MM.1S (cell line): ENCODE measurements at regions not wholly inside any gene's neighbourhood (a gene's known extent, or its start where the extent isn't known, plus 50 kb on each side); places are given as distances from the start of the nearest gene placed in this dataset.

Experiments
- EZH2 ChIP-seq: fragments of 300-600 bp; sonication (generic); optimal IDR thresholded peaks from 2 replicates; pipeline ENCODE3; 2017; ENCODE audit warnings: low read depth, mild to moderate bottlenecking, antibody characterized with exemption, low read length, mixed read lengths
- EZH2phosphoT487 ChIP-seq: fragments of 300-600 bp; sonication (generic); IDR thresholded peaks from 2 replicates; pipeline ENCODE4 v1.6.1; 2018; ENCODE audit warnings: antibody characterized with exemption, low read length
- TF ChIP-seq, protein P1 (sequence below): fragments of 300-600 bp; sonication (generic); IDR thresholded peaks from 2 replicates; pipeline ENCODE4 v1.5.1; 2016; ENCODE audit warnings: antibody characterized with exemption, low read length, mixed read lengths

DNA sequence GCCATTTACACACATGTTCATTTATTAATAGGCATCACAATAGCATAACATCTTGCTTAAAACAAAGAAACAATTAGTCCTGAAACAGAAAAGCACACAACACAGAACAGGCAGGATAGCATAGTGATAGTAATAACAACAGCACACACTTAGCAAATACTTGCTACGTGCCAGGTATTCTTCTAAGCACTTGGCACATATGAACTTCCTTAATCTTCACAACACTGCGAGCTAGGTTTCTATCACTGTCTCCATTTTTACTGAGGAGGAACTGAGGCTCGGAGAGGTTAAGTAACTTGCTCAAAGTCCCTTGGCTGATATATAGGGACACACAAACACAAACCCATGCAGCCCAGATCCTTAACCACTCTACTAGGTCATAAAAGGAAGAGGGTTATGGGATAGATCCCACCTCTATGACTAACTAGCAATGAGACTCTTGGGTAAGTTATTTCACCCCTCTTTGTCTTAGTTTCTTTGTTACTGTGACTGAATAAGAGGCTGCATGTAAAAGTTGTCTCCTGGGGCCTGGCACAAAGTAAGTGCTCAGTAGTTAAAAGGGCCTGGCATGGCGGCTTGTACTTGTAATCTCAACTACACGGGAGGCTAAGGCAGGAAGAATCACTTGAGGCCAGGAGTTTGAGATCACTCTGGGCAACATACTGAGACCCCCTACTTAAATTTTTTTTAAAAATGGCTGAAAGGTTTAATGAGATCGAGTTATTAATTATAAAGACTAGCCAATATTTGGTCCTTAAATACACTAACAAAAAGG is 181.0 kb upstream of the RHOBTB1 start:
- TF ChIP-seq EZH2 (no peak), EZH2phosphoT487 (no peak)
- TF ChIP-seq, protein P1, sequence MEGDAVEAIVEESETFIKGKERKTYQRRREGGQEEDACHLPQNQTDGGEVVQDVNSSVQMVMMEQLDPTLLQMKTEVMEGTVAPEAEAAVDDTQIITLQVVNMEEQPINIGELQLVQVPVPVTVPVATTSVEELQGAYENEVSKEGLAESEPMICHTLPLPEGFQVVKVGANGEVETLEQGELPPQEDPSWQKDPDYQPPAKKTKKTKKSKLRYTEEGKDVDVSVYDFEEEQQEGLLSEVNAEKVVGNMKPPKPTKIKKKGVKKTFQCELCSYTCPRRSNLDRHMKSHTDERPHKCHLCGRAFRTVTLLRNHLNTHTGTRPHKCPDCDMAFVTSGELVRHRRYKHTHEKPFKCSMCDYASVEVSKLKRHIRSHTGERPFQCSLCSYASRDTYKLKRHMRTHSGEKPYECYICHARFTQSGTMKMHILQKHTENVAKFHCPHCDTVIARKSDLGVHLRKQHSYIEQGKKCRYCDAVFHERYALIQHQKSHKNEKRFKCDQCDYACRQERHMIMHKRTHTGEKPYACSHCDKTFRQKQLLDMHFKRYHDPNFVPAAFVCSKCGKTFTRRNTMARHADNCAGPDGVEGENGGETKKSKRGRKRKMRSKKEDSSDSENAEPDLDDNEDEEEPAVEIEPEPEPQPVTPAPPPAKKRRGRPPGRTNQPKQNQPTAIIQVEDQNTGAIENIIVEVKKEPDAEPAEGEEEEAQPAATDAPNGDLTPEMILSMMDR, result no peak
